Left ventricle myocardium inferior (tissue), 1 donor: ENCODE measurements at regions not wholly inside any gene's neighbourhood (a gene's known extent, or its start where the extent isn't known, plus 50 kb on each side); places are given as distances from the start of the nearest gene placed in this dataset.
"Not testable (repeated sequence)": the region's sequence is repeated elsewhere in the genome, so short reads cannot be mapped to it uniquely, and the experiment has no call there.

ENCODE experiments used
- DNase-seq: peaks from one replicate; pipeline ENCODE4 v3.0.0-alpha.2; 2020
- H3K27ac ChIP-seq: fragments of 200-600 bp; replicated peaks from 2 replicates; pipeline ENCODE4 v1.8.0; 2021
- H3K27me3 ChIP-seq: fragments of 200-600 bp; 2 replicates; pipeline ENCODE4 v1.8.0; 2021; ENCODE audit warnings: low read depth
- H3K36me3 ChIP-seq: fragments of 200-600 bp; 2 replicates; pipeline ENCODE4 v1.8.0; 2021
- H3K4me1 ChIP-seq: fragments of 200-600 bp; 2 replicates; pipeline ENCODE4 v1.8.0; 2021
- H3K4me3 ChIP-seq: fragments of 200-600 bp; 2 replicates; pipeline ENCODE4 v1.8.0; 2021; ENCODE audit warnings: mild to moderate bottlenecking, moderate library complexity
- H3K9me3 ChIP-seq: fragments of 200-600 bp; replicated peaks from 2 replicates; pipeline ENCODE4 v1.8.0; 2021
- intact Hi-C: fragments of 100-400 bp; cut with micrococcal nuclease; formaldehyde crosslinking; loops from one replicate; pipeline ENCODE4 v1.11.0; 2022
- TF ChIP-seq, protein P1 (sequence below): fragments of 200-600 bp; IDR thresholded peaks from 2 replicates; pipeline ENCODE4 v1.8.0; 2021; ENCODE audit warnings: antibody characterized with exemption, mild to moderate bottlenecking, borderline replicate concordance
- donor health status: DM: no; HTN: yes; CAD: no; lungs with severe emphysema.

DNA sequence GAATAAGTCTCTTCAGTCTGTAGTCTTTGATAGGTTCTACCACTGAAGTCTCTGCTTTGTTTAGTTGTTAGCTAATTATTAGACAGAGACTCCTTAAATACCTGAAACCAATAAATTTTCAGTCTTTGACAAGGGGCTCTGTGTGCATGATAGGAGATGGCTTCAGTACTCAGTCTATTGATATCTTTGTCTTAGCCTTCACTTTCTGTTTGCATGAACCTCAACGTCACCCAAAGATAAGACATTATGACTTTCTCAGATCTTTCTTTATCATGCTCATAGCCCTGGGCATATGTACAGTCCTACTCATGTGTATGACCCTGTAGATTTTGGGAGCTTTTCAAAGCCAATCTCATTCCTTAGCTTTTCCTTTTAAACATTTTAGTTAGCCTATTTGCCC is 183.5 kb upstream of the GCFC2 start:
- no peaks in the 10 kb centered on the region for H3K36me3 ChIP-seq
- TF ChIP-seq, protein P1, sequence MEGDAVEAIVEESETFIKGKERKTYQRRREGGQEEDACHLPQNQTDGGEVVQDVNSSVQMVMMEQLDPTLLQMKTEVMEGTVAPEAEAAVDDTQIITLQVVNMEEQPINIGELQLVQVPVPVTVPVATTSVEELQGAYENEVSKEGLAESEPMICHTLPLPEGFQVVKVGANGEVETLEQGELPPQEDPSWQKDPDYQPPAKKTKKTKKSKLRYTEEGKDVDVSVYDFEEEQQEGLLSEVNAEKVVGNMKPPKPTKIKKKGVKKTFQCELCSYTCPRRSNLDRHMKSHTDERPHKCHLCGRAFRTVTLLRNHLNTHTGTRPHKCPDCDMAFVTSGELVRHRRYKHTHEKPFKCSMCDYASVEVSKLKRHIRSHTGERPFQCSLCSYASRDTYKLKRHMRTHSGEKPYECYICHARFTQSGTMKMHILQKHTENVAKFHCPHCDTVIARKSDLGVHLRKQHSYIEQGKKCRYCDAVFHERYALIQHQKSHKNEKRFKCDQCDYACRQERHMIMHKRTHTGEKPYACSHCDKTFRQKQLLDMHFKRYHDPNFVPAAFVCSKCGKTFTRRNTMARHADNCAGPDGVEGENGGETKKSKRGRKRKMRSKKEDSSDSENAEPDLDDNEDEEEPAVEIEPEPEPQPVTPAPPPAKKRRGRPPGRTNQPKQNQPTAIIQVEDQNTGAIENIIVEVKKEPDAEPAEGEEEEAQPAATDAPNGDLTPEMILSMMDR = no peak
- peaks cover 5% of the 10 kb centered on the region for H3K27me3 ChIP-seq
- H3K9me3 ChIP-seq = no peaks in the 10 kb centered on the region
- H3K4me1 ChIP-seq = no peaks in the 10 kb centered on the region
- intact Hi-C loops = no loop called here
- no peak overlapping the region for H3K4me3 ChIP-seq
- DNase-seq = no peak
- H3K27ac ChIP-seq = no peak overlapping the region

DNA sequence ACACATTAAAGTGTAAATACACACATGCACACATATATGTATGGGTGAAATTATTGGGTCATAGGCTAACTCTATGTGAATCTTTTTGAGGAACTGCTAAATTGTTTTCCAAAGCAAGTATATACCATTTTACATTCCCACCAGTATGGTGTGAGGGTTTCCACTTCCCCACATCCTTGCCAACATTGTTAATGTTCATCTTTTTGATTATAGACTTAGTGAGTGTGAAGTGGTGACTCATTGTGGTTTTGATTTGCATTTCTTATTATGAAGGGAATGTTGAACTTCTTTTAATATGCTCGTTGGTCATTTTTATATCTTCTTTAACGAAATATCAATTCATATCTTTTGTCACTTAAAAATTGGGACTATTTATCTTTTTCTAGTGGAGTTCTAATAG is 181.8 kb upstream of the GCFC2 start:
- Histone ChIP-seq H3K27ac (no peak overlapping the region), H3K4me1 (no peaks in the 10 kb centered on the region), H3K27me3 (peaks cover 5% of the 10 kb centered on the region), H3K36me3 (no peaks in the 10 kb centered on the region), H3K4me3 (no peak overlapping the region), H3K9me3 (no peaks in the 10 kb centered on the region)
- intact Hi-C loops = no loop called here
- DNase-seq = no peak
- TF ChIP-seq, protein P1 = no peak

DNA sequence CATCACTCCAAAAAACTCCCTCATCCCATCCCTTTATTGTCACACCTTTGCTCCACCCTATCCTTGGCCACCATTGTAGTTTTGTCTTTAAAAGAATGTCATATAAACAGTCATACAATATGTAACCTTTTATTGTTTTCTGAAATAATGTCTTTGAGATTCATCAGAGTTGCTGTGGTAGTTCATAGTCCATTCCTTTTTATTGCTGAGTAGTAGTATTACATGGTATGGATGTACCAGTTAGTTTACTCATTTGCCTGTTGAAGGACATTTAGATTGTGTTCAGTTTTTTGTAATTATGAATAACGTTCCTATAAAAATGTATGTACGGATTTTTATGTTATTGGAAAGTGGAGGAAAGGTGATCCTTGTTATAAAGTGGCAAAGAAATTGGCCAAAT is 171.8 kb upstream of the GCFC2 start:
- DNase-seq = no peak

DNA sequence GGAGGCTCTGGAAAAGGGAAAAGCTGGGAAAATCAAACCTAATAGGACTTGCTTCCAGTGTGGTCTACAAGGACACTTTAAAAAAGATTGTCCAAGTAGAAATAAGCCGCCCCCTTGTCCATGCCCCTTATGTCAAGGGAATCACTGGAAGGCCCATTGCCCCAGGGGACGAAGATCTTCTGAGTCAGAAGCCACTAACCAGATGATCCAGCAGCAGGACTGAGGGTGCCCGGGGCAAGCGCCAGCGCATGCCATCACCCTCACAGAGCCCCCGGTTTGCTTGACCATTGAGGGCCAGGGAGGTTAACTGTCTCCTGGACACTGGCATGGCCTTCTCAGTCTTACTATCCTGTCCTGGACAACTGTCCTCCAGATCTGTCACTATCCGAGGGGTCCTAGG is 164.9 kb upstream of the GCFC2 start:
- intact Hi-C loops, H3K27ac ChIP-seq, DNase-seq, H3K4me3 ChIP-seq, H3K36me3 ChIP-seq, H3K27me3 ChIP-seq, H3K4me1 ChIP-seq, H3K9me3 ChIP-seq: not testable (repeated sequence)

More for the DNA sequence above, 171.8 kb upstream of the GCFC2 start:
- no peak overlapping the region for H3K4me3 ChIP-seq
- no peaks in the 10 kb centered on the region for H3K27me3 ChIP-seq
- H3K36me3 ChIP-seq = no peaks in the 10 kb centered on the region
- H3K27ac ChIP-seq = no peak overlapping the region
- H3K9me3 ChIP-seq = peaks cover 3% of the 10 kb centered on the region
- no peaks in the 10 kb centered on the region for H3K4me1 ChIP-seq
- intact Hi-C loops = no loop called here
- TF ChIP-seq, protein P1 = no peak

DNA sequence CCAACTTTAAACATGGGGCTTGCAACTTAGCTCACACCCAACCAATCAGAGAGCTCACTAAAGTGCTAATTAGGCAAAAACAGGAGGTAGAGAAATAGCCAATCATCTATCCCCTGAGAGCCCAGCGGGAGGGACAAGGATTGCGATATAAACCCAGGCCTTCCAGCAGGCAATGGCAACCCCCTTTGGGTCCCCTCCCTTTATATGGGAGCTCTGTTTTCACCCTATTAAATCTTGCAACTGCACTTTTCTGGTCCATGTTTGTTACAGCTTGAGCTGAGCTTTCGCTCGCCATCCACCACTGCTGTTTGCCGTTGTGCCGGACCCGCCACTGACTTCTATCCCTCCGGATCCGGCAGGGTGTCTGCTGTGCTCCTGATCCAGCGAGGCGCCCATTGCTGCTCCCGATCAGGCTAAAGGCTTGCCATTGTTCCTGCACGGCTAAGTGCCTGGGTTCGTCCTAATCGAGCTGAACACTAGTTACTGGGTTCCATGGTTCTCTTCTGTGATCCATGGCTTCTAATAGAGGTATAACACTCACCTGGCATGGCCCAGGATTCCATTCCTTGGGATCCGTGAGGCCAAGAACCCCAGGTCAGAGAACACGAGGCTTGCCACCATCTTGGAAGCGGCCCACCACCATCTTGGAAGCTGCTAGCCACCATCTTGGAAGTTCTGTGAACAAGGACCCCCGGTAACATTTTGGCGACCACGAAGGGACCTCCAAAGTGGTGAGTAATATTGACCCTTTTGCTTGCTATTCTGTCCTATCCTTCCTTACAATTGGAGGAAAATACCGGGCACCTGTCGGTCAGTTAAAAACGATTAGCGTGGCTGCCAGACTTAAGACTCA is 161.3 kb upstream of the GCFC2 start:
- H3K9me3 ChIP-seq, H3K27me3 ChIP-seq, DNase-seq, H3K36me3 ChIP-seq, intact Hi-C loops, H3K4me1 ChIP-seq, H3K4me3 ChIP-seq, H3K27ac ChIP-seq: not testable (repeated sequence)

DNA sequence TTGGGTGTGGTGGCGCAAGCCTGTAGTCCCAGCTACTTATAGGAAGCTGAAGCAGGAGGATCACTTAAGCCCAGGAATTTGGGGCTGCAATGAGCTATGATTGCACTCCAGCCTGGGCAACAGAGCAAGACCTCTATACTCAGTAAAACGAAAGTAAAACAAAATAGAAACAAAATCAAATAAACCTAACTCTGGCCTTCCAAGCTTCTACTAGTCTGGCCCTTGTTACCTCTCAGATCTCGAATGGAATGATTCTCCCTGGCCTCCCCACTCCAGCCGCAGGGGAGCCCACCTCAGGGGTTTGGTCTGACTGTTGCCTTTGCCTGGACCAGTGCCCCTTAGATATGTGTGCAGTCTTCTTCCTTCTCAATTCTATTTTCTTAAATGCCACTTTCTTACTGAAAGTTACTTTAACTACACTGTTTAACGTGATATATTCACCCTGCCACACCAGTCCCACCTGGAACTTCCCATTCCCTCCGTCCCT is 160.0 kb upstream of the GCFC2 start:
- H3K4me1 ChIP-seq = no peaks in the 10 kb centered on the region
- no peaks in the 10 kb centered on the region for H3K9me3 ChIP-seq
- TF ChIP-seq, protein P1 = no peak
- no peak overlapping the region for H3K4me3 ChIP-seq
- no peak for DNase-seq
- intact Hi-C loops = no loop called here
- H3K36me3 ChIP-seq = no peaks in the 10 kb centered on the region
- H3K27me3 ChIP-seq = no peaks in the 10 kb centered on the region
- H3K27ac ChIP-seq = no peak overlapping the region
